Epithelial cell of proximal tubule (primary cell): ENCODE measurements at regions not wholly inside any gene's neighbourhood (a gene's known extent, or its start where the extent isn't known, plus 50 kb on each side); places are given as distances from the start of the nearest gene placed in this dataset.
A peak's percentile ranks its signal among the peaks of the same experiment; 100 is the strongest.

Experiments used
- DNase-seq: peaks from one replicate; pipeline ENCODE4 v3.0.0-alpha.2; 2011; ENCODE audit warnings: low read depth
- H3K4me3 ChIP-seq: 2 replicates; pipeline ENCODE4 v1.5.1; 2011; ENCODE audit warnings: low read depth, mild to moderate bottlenecking, low read length
- CTCF ChIP-seq: conservative IDR thresholded peaks from 2 replicates; pipeline ENCODE4 v1.5.1; 2012; ENCODE audit warnings: low read depth, mild to moderate bottlenecking, low read length

DNA sequence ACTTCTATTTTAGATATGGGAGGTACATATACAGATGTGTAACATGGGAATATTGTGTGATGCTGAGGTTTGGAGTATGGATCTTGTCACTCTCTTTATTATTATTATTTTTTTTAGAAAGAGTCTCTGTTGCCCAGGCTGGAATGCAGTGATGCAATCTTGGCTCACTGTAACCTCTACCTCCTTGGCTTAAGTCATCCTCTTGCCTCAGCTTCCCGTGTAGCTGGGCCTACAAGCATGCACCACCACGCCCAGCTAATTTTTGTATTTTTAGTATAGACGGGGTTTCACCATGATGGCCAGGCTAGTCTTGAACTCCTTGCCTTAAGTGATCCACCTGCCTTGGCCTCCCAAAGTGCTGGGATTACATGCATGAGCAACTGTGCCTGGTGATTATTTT, 138.4 kb upstream of the SLC28A3 start:
- TF ChIP-seq CTCF, result no peak
- DNase-seq, result no peak
- H3K4me3 ChIP-seq, result no peak overlapping the region

GRCh38 chr9:84480071-84480470, 139.5 kb upstream of the SLC28A3 start:
- DNase-seq, result no peak
- no peak for TF ChIP-seq CTCF
- no peak overlapping the region for H3K4me3 ChIP-seq

GRCh38 chr9:84481231-84481630, 140.7 kb upstream of the SLC28A3 start:
- TF ChIP-seq CTCF, result no peak
- no peak overlapping the region for H3K4me3 ChIP-seq

DNA sequence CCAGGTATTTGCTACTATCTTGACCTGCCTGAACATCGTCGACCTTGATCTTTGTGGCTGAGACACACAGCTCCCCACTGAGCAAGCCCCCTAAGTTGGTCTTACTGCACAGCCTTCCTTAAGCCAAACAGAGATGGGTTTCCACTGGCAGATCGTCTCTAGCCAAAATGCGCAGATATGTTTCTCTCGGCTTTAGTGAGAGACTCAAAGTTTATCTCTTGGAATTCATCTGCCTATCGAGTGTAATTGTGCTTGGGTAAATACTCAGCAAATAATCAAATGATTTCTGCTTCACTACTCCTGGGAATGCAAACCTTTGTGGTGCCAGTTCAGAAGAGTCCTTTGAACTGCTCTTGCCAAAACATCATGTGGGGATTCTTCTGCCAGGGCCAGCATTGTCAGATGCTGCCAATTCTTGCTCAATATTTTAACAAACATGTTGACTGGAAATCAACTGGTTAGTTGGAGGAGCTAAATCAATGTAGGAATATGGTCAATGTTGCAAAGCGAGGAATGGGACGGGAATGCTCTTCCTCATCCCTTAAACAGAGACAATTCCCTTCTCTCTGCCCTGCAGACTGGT, 141.2 kb upstream of the SLC28A3 start:
- TF ChIP-seq CTCF, result no peak
- DNase-seq, result peak; percentile 85
- H3K4me3 ChIP-seq, result no peak overlapping the region

More at GRCh38 chr9:84481231-84481630, 140.7 kb upstream of the SLC28A3 start:
- DNase-seq, result no peak

DNA sequence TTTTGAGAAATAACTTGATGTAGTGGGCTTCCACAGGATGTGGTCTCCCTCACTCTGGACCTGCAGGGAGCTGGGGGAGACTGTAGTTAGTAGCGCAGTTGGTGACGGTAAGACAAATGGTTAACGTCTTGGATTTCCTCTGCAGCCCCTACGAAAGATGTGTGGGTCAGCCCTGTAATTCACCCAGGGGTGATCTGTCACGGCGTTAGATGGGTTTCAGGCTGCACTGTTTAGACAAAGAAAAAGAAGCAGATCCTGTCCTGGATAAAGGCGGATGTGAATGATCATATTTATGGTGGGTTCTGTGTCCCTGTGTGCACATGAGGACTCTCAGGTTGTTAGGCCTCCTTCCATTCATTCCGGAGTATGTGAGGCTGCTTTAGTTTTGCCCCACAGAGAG, 142.0 kb upstream of the SLC28A3 start:
- TF ChIP-seq CTCF, result no peak
- H3K4me3 ChIP-seq, result no peak overlapping the region
- DNase-seq, result no peak

DNA sequence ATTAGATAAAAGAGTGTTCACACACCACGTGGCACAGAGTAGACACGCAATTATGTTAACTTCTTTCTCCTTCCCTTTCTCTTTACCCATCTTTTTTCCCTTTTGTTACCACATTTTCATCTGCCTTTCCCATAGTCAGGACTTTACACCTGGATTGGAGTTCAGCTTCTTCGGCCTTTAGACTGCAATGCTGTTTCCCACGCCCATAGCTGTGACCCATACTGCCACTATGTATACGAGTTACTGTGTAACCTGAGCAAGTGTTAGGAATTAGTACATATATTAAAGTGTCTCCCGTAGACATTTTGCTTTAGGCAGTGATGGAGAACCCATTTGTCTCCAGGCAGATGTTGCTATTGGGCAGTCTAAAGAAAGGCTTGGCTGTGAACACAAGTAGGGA, 143.6 kb upstream of the SLC28A3 start:
- no peak for TF ChIP-seq CTCF
- no peak for DNase-seq

GRCh38 chr9:84485539-84485938, 145.0 kb upstream of the SLC28A3 start:
- no peak for DNase-seq
- no peak overlapping the region for H3K4me3 ChIP-seq
- TF ChIP-seq CTCF, result no peak

More for the DNA sequence above, 143.6 kb upstream of the SLC28A3 start:
- H3K4me3 ChIP-seq, result no peak overlapping the region
